ENCODE measurements at regions not wholly inside any gene's neighbourhood (a gene's known extent, or its start where the extent isn't known, plus 50 kb on each side); places are given as distances from the start of the nearest gene placed in this dataset.

DNA sequence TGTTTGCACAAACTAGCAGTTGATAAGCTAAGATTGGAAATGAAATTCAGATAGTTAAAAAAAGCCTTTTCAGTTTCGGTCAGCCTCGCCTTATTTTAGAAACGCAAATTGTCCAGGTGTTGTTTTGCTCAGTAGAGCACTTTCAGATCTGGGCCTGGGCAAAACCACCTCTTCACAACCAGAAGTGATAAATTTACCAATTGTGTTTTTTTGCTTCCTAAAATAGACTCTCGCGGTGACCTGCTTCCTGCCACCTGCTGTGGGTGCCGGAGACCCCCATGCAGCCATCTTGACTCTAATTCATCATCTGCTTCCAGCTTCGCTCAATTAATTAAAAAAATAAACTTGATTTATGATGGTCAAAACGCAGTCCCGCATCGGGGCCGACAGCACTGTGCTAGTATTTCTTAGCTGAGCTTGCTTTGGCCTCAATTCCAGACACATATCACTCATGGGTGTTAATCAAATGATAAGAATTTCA lies 335.6 kb downstream of the TMEM121 start:
- TF ChIP-seq TAF1 (IDR thresholded peaks at IDR 0.05; ENCODE audit: low read depth) (no peak), NFIC (IDR thresholded peaks at IDR 0.05) (no peak), USF1 (IDR thresholded peaks at IDR 0.05) (no peak), EP300 (IDR thresholded peaks at IDR 0.05; ENCODE audit: borderline replicate concordance) (no peak), RAD21 (IDR thresholded peaks at IDR 0.05; ENCODE audit: low read depth) (no peak), MAX (IDR thresholded peaks at IDR 0.05) (no peak), REST (IDR thresholded peaks at IDR 0.05; ENCODE audit: low read depth) (no peak), TCF12 (IDR thresholded peaks at IDR 0.05; ENCODE audit: low read depth) (no peak), FOXM1 (IDR thresholded peaks at IDR 0.05; ENCODE audit: borderline replicate concordance, low read depth) (no peak), CREB1 (IDR thresholded peaks at IDR 0.05; ENCODE audit: low read depth) (no peak), EGR1 (IDR thresholded peaks at IDR 0.05) (no peak), YY1 (IDR thresholded peaks at IDR 0.05; ENCODE audit: low read depth) (no peak), ZBTB7A (IDR thresholded peaks at IDR 0.05; ENCODE audit: low read depth) (no peak), CEBPB (IDR thresholded peaks at IDR 0.05) (no peak), TEAD4 (IDR thresholded peaks at IDR 0.05) (no peak)

- TF ChIP-seq CREB1 (IDR thresholded peaks at IDR 0.05; ENCODE audit: low read depth): no peak
- TF ChIP-seq EGR1 (IDR thresholded peaks at IDR 0.05): no peak
- no peak for TF ChIP-seq EP300 (IDR thresholded peaks at IDR 0.05; ENCODE audit: borderline replicate concordance)
- no peak for TF ChIP-seq FOXM1 (IDR thresholded peaks at IDR 0.05; ENCODE audit: borderline replicate concordance, low read depth)
- TF ChIP-seq TAF1 (IDR thresholded peaks at IDR 0.05; ENCODE audit: low read depth): no peak
- TF ChIP-seq TCF12 (IDR thresholded peaks at IDR 0.05; ENCODE audit: low read depth): no peak
- no peak for TF ChIP-seq RAD21 (IDR thresholded peaks at IDR 0.05; ENCODE audit: low read depth)
- no peak for TF ChIP-seq ZBTB7A (IDR thresholded peaks at IDR 0.05; ENCODE audit: low read depth)
- no peak for TF ChIP-seq USF1 (IDR thresholded peaks at IDR 0.05)
- no peak for TF ChIP-seq TEAD4 (IDR thresholded peaks at IDR 0.05)
- TF ChIP-seq NFIC (IDR thresholded peaks at IDR 0.05): no peak
- no peak for TF ChIP-seq YY1 (IDR thresholded peaks at IDR 0.05; ENCODE audit: low read depth)
- TF ChIP-seq CEBPB (IDR thresholded peaks at IDR 0.05): no peak
- TF ChIP-seq REST (IDR thresholded peaks at IDR 0.05; ENCODE audit: low read depth): no peak
- TF ChIP-seq MAX (IDR thresholded peaks at IDR 0.05): no peak
Measured at GRCh38 chr14:105862581-105863239, 336.3 kb downstream of the TMEM121 start.

- TF ChIP-seq EP300 (IDR thresholded peaks at IDR 0.05; ENCODE audit: borderline replicate concordance): no peak
- no peak for TF ChIP-seq TCF12 (IDR thresholded peaks at IDR 0.05; ENCODE audit: low read depth)
- TF ChIP-seq MAX (IDR thresholded peaks at IDR 0.05): no peak
Measured at GRCh38 chr14:105863296-105864108, 337.1 kb downstream of the TMEM121 start.

DNA sequence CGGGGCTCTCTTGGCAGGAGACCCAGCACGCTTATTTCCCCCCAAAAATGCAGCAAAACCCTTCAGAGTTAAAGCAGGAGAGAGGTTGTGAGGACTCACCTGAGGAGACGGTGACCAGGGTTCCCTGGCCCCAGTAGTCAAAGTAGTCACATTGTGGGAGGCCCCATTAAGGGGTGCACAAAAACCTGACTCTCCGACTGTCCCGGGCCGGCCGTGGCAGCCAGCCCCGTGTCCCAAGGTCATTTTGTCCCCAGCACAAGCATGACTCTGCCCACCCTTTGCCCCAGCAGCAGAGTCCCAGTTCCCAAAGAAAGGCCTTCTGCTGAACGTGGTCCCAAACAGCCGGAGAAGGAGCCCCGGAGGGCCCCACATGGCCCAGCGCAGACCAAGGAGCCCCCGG lies 337.7 kb downstream of the TMEM121 start:
- no peak for TF ChIP-seq RAD21 (IDR thresholded peaks at IDR 0.05; ENCODE audit: low read depth)
- TF ChIP-seq NFIC (IDR thresholded peaks at IDR 0.05): no peak
- no peak for TF ChIP-seq CREB1 (IDR thresholded peaks at IDR 0.05; ENCODE audit: low read depth)
- no peak for TF ChIP-seq YY1 (IDR thresholded peaks at IDR 0.05; ENCODE audit: low read depth)
- no peak for TF ChIP-seq TCF12 (IDR thresholded peaks at IDR 0.05; ENCODE audit: low read depth)

DNA sequence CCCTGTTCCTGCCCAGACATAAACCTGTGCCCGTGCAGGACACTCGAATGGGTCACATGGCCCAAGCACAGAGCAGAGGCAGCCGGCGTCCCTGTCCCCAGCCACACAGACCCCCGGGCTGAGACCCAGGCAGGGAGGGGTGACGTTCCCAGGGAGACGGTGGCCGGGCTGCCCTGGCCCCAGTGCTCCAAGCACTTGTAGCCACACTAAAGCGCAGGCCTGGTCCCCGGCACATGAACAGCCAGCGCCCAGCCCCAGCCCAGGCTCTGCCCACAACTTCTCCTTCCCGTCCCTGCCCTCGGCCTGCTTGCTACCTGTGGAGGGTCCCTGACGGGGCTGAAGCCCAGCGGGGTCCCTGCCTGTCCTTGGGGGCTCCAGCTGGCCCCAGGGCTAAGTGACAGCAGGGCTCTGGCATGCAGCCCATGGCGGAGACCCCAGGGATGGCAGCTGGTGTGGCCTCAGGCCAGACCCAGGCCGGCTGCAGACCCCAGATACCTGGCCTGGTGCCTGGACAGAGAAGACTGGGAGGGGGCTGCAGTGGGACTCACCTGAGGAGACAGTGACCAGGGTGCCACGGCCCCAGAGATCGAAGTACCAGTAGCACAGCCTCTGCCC lies 338.4 kb downstream of the TMEM121 start:
- TF ChIP-seq MAX (IDR thresholded peaks at IDR 0.05) (no peak), RAD21 (IDR thresholded peaks at IDR 0.05; ENCODE audit: low read depth) (no peak), USF1 (IDR thresholded peaks at IDR 0.05) (no peak)
